ENCODE measurements at regions not wholly inside any gene's neighbourhood (a gene's known extent, or its start where the extent isn't known, plus 50 kb on each side); places are given as distances from the start of the nearest gene placed in this dataset.

GRCh38 chr6:8276148-8276547 is 159.2 kb downstream of the SLC35B3 start:
- no peak for DNase-seq (ENCODE audit: low read depth in 2 of 2)

GRCh38 chr6:8275667-8276066 is 159.7 kb downstream of the SLC35B3 start:
- no peak for DNase-seq (ENCODE audit: low read depth in 2 of 2)

- DNase-seq (ENCODE audit: low read depth in 2 of 2), result no peak
These were observed 161.1 kb downstream of the SLC35B3 start for GRCh38 chr6:8274226-8274625.

GRCh38 chr6:8269872-8270454 is 165.4 kb downstream of the SLC35B3 start:
- DNase-seq (ENCODE audit: low read depth in 2 of 2), result no peak

GRCh38 chr6:8269094-8269493 is 166.3 kb downstream of the SLC35B3 start:
- DNase-seq (ENCODE audit: low read depth in 2 of 2), result no peak

GRCh38 chr6:8268606-8269005 is 166.3 kb upstream of the EEF1E1 start:
- no peak for DNase-seq (ENCODE audit: low read depth in 2 of 2)

- DNase-seq (ENCODE audit: low read depth in 2 of 2), result no peak
These were observed 165.8 kb upstream of the EEF1E1 start for GRCh38 chr6:8268156-8268555.

- no peak for DNase-seq (ENCODE audit: low read depth in 2 of 2)
These were observed 158.3 kb upstream of the EEF1E1 start for GRCh38 chr6:8260610-8261009.

- DNase-seq (ENCODE audit: low read depth in 2 of 2), result no peak
These were observed 144.1 kb upstream of the EEF1E1 start for GRCh38 chr6:8246403-8246802.

- DNase-seq (ENCODE audit: low read depth in 2 of 2), result no peak
These were observed 143.4 kb upstream of the EEF1E1 start for GRCh38 chr6:8245726-8246125.

GRCh38 chr6:8243475-8243874 is 141.1 kb upstream of the EEF1E1 start:
- DNase-seq (ENCODE audit: low read depth in 2 of 2), result peak; percentile 5 to 7

GRCh38 chr6:8242885-8243284 is 140.5 kb upstream of the EEF1E1 start:
- DNase-seq (ENCODE audit: low read depth in 2 of 2), result no peak

GRCh38 chr6:8240301-8240700 is 138.0 kb upstream of the EEF1E1 start:
- no peak for DNase-seq (ENCODE audit: low read depth in 2 of 2)

GRCh38 chr6:8238773-8239683 is 136.7 kb upstream of the EEF1E1 start:
- no peak for DNase-seq (ENCODE audit: low read depth in 2 of 2)

- no peak for DNase-seq (ENCODE audit: low read depth in 2 of 2)
These were observed 135.3 kb upstream of the EEF1E1 start for GRCh38 chr6:8237668-8238067.

- DNase-seq (ENCODE audit: low read depth in 2 of 2), result no peak
These were observed 134.6 kb upstream of the EEF1E1 start for GRCh38 chr6:8236956-8237355.

- no peak for DNase-seq (ENCODE audit: low read depth in 2 of 2)
These were observed 132.0 kb upstream of the EEF1E1 start for GRCh38 chr6:8234321-8234720.

GRCh38 chr6:8231956-8232355 is 129.6 kb upstream of the EEF1E1 start:
- no peak for DNase-seq (ENCODE audit: low read depth in 2 of 2)

- DNase-seq (ENCODE audit: low read depth in 2 of 2), result no peak
These were observed 127.8 kb upstream of the EEF1E1 start for GRCh38 chr6:8229915-8230756.

- no peak for DNase-seq (ENCODE audit: low read depth in 2 of 2)
These were observed 122.8 kb upstream of the EEF1E1 start for GRCh38 chr6:8225113-8225512.

GRCh38 chr6:8223678-8224077 is 121.3 kb upstream of the EEF1E1 start:
- DNase-seq (ENCODE audit: low read depth in 2 of 2), result no peak

- peak; percentile 6 to 11 for DNase-seq (ENCODE audit: low read depth in 2 of 2)
These were observed 117.1 kb upstream of the EEF1E1 start for GRCh38 chr6:8219352-8219943.

Measured in fibroblast of skin of left biceps (primary cell).